GM12892 (cell line): ENCODE measurements at regions not wholly inside any gene's neighbourhood (a gene's known extent, or its start where the extent isn't known, plus 50 kb on each side); places are given as distances from the start of the nearest gene placed in this dataset.
A peak's percentile ranks its signal among the peaks of the same experiment; 100 is the strongest.

ENCODE experiments used
- DNase-seq: peaks from one replicate; pipeline ENCODE4 v3.0.0; 2011; ENCODE audit not compliant: insufficient read length
- FAIRE-seq: peaks from 2 replicates; lab custom pipeline; 2011; peaks lifted over from hg19 to GRCh38; lab: Jason Lieb, UNC
- POLR2A ChIP-seq: IDR thresholded peaks from 2 replicates; pipeline ENCODE4 v1.6.1; 2011; ENCODE audit warnings: low read depth, low read length, control low read depth
- POLR2AphosphoS5 ChIP-seq: IDR thresholded peaks from 2 replicates; pipeline ENCODE4 v1.6.1; 2011; ENCODE audit warnings: low read depth, low read length, control low read depth
- TAF1 ChIP-seq: IDR thresholded peaks from 2 replicates; pipeline ENCODE4 v1.6.1; 2011; ENCODE audit warnings: low read depth, mild to moderate bottlenecking, control low read depth, low read length, borderline replicate concordance

DNA sequence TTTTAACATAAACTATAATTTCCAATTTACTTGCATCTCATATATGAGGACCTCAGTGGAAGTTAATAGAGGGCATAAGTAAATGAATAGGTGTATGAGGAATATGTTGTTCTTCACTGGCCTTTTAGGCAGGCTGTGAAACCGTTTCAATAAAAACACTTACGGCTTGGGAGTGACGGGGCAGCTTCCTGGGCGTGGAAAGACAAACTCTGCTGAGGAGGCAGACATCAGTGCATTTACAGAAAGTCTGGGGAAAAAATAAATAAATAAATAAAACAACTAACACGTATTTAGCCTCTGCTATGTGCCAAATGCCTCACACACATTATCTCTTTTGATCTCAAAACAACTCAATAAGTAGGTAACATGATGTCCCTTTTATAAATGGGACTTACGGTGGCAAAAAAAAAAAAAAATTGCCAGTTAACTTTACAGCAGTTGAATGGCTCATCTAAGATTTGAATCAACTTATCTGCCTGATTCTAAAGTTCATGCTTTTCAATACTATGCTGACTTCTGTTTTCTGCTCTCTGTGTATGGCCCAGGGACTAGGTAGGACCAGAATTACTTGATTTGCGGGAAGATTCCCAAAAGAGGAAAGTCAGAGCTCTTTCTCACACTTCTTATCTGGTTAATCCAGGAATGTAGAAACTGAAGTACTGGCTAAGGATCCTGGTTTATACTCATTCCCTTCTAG is 77.5 kb upstream of the LRATD1 start:
- TF ChIP-seq POLR2AphosphoS5 (no peak), POLR2A (no peak), TAF1 (no peak)
- DNase-seq (no peak), FAIRE-seq (no peak)

DNA sequence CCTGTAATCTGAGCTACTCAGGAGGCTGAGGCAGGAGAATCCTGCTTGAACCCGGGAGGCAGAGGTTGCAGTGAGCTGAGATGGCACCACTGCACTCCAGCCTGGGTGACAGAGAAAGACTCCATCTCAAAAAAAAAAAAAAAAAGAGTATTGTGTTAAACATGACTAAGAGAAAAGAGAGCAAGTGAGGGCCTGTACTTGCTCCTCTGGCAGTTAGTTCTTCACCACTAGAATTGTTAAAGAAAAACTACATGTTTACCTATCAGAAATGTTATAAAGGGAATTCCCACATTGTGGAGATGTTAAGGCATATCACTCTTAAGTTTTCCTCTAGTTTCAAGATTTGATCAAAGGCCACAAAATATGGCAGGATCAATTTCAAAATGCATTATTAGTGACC is 75.4 kb upstream of the LRATD1 start:
- TF ChIP-seq TAF1 (no peak), POLR2A (no peak), POLR2AphosphoS5 (no peak)
- FAIRE-seq (no peak), DNase-seq (no peak)

DNA sequence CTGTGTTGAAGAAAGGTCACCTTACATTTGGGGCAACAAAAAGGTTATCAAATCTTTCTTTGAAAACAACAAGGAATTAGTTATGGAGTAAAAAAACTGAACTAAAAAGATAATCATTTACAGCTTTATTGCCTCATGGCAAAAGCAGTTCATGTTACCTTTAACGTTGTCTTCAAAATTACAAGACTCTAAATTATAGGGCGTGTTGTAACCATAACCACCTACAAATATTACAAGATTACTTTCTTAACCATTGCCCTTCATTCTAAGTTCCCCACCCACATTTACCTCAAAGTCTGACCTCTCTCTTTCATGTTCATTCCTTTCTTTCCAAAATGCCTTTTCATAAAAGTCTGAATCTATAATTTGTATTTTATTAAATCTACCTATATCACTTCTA is 74.6 kb upstream of the LRATD1 start:
- DNase-seq: no peak
- no peak for FAIRE-seq
- no peak for TF ChIP-seq POLR2A

DNA sequence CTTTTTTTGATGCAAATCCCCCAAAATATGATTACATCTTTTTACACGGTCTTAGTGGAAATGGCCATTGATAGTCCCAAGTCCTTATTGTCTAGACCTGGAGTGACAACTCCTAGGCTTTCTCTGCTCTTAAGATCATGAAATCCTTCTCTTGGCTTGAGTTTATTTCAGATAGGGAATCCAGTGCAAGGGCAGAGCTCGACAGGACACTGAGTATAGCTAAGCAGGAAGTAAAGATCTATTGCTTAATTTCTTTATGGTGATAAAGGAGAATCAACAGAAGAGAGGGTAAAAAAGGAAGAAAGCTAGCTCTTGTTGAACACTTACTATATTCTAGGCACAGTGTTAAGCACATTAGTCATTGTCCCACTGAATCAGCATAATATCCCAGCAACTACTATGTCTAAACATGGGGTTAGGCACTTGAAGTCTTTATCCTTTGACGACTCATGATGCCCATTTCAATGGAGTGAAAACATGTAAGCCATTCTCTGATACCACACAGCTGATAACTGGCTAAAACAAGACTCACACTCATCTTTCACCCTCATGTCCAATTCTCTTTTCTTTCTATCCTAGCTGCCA is 74.1 kb upstream of the LRATD1 start:
- FAIRE-seq (no peak), DNase-seq (no peak)
- TF ChIP-seq POLR2AphosphoS5 (no peak), TAF1 (no peak), POLR2A (no peak)

DNA sequence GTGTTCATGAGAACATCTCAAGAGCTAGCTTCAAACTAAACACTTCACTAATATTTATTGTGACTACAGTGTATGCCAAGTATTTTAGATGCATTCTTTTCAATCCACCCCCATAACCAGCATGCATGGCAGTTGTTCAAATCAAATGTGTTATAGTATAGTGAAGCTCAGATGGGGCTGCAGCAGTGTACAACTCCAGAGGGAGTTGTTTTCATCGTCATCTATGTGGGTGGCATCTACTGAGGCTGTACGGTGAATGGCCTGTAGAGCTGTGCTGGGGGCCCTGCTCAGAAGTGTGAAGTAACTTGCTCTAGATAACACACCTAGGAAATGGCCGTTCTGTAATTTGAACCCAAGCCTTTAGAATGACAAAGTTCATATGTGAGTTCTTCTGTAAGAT is 71.8 kb upstream of the LRATD1 start:
- TF ChIP-seq POLR2A (no peak), POLR2AphosphoS5 (no peak), TAF1 (no peak)
- no peak for DNase-seq
- FAIRE-seq: no peak

DNA sequence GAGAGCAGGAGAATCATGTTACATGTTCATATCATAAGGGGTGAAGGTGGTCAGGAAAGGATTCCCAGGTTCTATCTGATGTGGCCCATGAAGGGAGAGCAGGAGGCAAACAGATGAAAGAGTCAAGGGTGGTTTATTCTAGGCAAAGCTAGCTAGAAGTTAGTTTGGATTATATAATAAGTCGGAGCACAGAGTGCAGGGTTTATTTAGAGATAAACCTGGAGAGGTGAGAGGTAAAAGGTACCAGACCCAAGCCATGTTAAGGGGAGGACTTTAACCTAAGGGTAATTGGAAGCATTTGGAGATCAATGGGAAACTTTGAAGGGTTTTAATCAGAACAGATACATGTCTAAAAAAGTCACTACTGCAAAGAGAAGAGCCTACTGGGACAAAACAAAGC is 69.2 kb upstream of the LRATD1 start:
- peak; percentile 17 for FAIRE-seq
- TF ChIP-seq POLR2AphosphoS5 (no peak), TAF1 (no peak), POLR2A (no peak)
- DNase-seq: no peak

DNA sequence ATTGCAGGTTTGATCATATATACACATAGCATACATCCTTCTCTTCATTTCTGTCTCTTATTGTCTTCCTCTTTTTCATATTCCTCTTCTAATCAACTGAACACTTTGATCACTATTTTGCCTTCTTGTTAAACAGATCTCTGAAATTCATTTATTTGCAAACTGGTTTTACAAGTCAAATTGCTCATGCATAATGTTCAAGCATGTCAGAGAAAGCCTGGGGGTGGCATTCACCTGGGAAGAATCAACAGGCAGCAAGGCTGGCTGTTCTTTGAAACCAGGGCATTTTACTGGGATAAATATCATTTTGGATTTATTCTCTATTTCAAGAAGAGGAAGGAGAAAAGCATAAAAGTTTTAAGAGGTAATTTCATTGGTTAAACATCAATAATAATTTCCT is 66.9 kb upstream of the LRATD1 start:
- FAIRE-seq (no peak), DNase-seq (no peak)
- no peak for TF ChIP-seq POLR2AphosphoS5
- TF ChIP-seq TAF1: no peak
- no peak for TF ChIP-seq POLR2A

DNA sequence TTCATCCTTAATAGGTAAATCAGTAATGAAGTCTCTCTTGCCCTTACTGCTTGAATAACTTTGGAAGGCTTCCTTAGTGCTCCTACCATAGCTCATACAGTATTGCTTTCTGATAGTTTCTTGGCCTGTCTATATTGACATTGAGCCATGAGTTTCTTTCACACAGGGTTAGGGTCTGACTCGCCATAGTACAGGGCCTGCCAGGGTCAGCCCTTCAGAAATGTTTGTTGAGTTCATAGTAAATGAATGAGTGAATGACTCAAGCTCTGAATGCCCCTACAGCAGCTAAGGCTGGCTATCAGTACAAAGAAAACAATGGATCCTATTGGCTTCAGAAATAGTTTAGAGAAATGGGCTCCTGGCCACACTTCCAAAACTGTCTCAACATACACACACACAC is 65.0 kb upstream of the LRATD1 start:
- no peak for DNase-seq
- no peak for FAIRE-seq
- TF ChIP-seq POLR2AphosphoS5: no peak
- no peak for TF ChIP-seq TAF1
- TF ChIP-seq POLR2A: no peak

DNA sequence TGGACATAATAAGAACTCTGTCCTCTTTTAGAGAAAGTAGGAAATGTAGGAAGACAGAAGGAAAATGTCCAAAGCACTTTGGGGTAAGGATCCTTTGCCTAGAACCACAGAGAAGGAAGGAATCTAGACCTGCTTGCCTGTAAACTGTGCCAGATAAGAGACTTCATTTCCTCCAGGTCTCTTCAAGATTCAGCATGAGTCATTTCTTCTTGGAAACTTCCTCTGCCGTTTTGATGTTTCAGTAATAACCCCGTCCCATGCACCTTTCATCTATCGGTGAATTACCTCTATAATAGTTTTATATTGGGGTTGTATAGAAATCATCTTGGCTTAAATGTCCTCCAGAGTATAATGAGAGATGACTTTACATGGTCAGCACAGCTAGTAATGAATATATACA is 63.2 kb upstream of the LRATD1 start:
- TF ChIP-seq TAF1: no peak
- no peak for TF ChIP-seq POLR2A
- no peak for TF ChIP-seq POLR2AphosphoS5
- no peak for FAIRE-seq
- no peak for DNase-seq

DNA sequence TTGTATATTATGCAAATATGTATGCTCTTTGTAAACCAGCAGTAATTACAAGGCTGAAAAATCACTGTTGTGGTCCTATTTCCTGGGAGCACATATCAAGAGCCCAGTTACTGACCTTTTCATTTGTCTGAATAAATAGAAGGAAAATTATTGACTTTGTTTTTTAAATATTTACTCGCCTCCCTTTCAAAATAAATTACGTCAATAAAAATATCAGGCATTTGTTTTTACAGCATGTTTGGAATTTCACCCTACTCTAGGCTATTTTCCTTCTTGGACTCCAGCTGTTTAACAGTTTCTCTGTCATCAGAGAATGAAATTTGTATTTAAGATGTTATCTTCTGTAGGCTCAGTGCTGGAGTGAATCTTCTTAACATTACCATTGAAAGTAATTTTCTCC is 59.9 kb upstream of the LRATD1 start:
- FAIRE-seq: no peak

DNA sequence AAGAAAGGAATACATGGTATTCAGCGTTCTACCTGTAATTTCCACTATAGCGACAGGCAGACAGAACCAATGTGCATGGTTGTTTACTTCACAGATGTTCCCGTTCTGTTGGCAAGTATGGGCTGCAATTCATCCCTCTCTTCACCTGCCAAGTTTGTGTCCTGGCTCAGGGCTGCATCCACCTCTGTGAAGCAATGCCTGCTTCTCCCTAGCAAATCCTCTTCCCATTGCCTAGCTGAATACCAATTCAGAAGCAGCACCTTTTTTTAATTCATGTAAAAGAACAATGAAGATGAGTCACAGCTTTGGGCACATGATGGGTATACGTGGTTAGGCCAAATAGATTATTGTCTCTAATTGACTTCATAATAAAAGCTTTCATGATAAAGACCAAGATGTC is 54.7 kb upstream of the LRATD1 start:
- DNase-seq: no peak
- no peak for TF ChIP-seq TAF1
- TF ChIP-seq POLR2A: no peak
- TF ChIP-seq POLR2AphosphoS5: no peak
- FAIRE-seq: no peak

More for the DNA sequence above, 59.9 kb upstream of the LRATD1 start:
- no peak for TF ChIP-seq TAF1
- no peak for DNase-seq
